ENCODE measurements at regions not wholly inside any gene's neighbourhood (a gene's known extent, or its start where the extent isn't known, plus 50 kb on each side); places are given as distances from the start of the nearest gene placed in this dataset.

- H3K36me3 Mint-ChIP-seq (ENCODE audit: low read depth), result peaks cover 9% of the 10 kb centered on the region
- no peak overlapping the region for H3K27ac Mint-ChIP-seq
Observed at GRCh38 chr10:21034241-21034640, 137.1 kb upstream of the NEBL start.

GRCh38 chr10:21032587-21033319, 135.6 kb upstream of the NEBL start:
- Mint-ChIP-seq H3K4me3 (no peak overlapping the region), H3K4me1 (no peaks in the 10 kb centered on the region), H3K36me3 (ENCODE audit: low read depth) (peaks cover 11% of the 10 kb centered on the region), H3K27me3 (ENCODE audit: low read depth, poor library complexity) (peaks cover 10% of the 10 kb centered on the region), H3K9me3 (peaks cover 15% of the 10 kb centered on the region), H3K27ac (no peak overlapping the region)
- no peak for DNase-seq
- TF ChIP-seq, protein P1, sequence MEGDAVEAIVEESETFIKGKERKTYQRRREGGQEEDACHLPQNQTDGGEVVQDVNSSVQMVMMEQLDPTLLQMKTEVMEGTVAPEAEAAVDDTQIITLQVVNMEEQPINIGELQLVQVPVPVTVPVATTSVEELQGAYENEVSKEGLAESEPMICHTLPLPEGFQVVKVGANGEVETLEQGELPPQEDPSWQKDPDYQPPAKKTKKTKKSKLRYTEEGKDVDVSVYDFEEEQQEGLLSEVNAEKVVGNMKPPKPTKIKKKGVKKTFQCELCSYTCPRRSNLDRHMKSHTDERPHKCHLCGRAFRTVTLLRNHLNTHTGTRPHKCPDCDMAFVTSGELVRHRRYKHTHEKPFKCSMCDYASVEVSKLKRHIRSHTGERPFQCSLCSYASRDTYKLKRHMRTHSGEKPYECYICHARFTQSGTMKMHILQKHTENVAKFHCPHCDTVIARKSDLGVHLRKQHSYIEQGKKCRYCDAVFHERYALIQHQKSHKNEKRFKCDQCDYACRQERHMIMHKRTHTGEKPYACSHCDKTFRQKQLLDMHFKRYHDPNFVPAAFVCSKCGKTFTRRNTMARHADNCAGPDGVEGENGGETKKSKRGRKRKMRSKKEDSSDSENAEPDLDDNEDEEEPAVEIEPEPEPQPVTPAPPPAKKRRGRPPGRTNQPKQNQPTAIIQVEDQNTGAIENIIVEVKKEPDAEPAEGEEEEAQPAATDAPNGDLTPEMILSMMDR (IDR thresholded peaks at IDR 0.05), result no peak

More at GRCh38 chr10:21034241-21034640, 137.1 kb upstream of the NEBL start:
- H3K4me3 Mint-ChIP-seq, result no peak overlapping the region
- DNase-seq, result no peak
- H3K27me3 Mint-ChIP-seq (ENCODE audit: low read depth, poor library complexity), result peaks cover 10% of the 10 kb centered on the region
- no peaks in the 10 kb centered on the region for H3K4me1 Mint-ChIP-seq
- TF ChIP-seq, protein P1 (IDR thresholded peaks at IDR 0.05), result no peak
- H3K9me3 Mint-ChIP-seq, result peaks cover 15% of the 10 kb centered on the region

DNA sequence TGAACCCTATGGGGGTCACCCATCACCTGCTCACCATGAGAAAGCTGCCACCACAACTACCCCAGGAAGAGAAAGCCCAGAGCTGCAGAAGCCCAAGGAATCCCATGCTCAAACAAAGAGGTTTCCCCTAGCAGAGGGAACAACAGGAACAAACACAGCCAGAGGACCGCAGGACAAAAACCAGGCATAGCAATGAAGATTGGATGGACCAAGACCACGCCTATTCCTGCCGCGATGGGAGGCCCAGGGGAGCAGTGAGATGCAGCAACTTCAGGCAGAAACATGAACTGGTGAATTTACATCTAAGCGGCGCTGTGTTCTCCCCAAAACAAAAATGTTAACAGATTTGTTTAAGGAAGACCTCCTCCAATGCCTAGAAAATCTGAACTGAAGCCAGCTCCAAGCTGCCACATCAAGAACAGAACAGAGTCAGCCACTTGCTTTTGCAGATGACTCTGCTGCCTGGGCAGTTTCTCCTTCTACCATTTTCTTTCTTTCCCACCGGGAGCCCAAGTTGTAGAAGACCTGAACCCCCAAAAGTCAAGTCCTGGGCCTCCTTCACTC, 134.2 kb upstream of the NEBL start:
- Mint-ChIP-seq H3K4me1 (no peaks in the 10 kb centered on the region), H3K36me3 (ENCODE audit: low read depth) (peaks cover 11% of the 10 kb centered on the region), H3K4me3 (no peak overlapping the region), H3K9me3 (peaks cover 13% of the 10 kb centered on the region), H3K27me3 (ENCODE audit: low read depth, poor library complexity) (peaks cover 10% of the 10 kb centered on the region), H3K27ac (no peak overlapping the region)
- TF ChIP-seq, protein P1 (IDR thresholded peaks at IDR 0.05), result no peak
- DNase-seq, result no peak

DNA sequence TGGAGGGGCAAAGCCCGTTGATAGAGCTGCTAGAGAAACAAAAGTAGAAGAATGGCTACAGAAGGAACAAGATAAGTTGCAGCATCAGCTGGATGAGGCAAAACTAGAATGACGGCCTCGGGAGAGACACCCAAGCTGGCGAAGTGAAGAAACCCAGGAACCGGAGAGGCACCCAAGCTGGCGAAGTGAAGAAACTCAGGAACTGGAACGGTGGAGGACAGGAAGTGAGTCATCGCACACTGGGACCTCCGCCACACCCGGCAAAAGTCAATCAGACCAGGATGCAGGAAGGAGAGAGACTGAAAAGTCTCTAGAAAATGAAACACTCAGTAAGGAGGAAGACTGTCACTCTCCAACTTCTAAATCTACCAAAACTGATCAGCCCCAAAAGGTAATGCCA, 133.0 kb upstream of the NEBL start:
- H3K4me1 Mint-ChIP-seq, result no peaks in the 10 kb centered on the region
- TF ChIP-seq, protein P1 (IDR thresholded peaks at IDR 0.05), result no peak
- H3K27ac Mint-ChIP-seq, result no peak overlapping the region
- peaks cover 13% of the 10 kb centered on the region for H3K9me3 Mint-ChIP-seq
- no peak for DNase-seq
- H3K36me3 Mint-ChIP-seq (ENCODE audit: low read depth), result peaks cover 11% of the 10 kb centered on the region
- no peak overlapping the region for H3K4me3 Mint-ChIP-seq
- peaks cover 10% of the 10 kb centered on the region for H3K27me3 Mint-ChIP-seq (ENCODE audit: low read depth, poor library complexity)

GRCh38 chr10:21022821-21023220, 125.7 kb upstream of the NEBL start:
- TF ChIP-seq, protein P1 (IDR thresholded peaks at IDR 0.05), result no peak
- DNase-seq, result no peak
- Mint-ChIP-seq H3K9me3 (no peaks in the 10 kb centered on the region), H3K27me3 (ENCODE audit: low read depth, poor library complexity) (peaks cover 4% of the 10 kb centered on the region), H3K4me3 (no peak overlapping the region), H3K36me3 (ENCODE audit: low read depth) (no peaks in the 10 kb centered on the region), H3K27ac (no peak overlapping the region), H3K4me1 (no peaks in the 10 kb centered on the region)
